ENCODE measurements at regions not wholly inside any gene's neighbourhood (a gene's known extent, or its start where the extent isn't known, plus 50 kb on each side); places are given as distances from the start of the nearest gene placed in this dataset.
"Not testable (repeated sequence)": the region's sequence is repeated elsewhere in the genome, so short reads cannot be mapped to it uniquely, and the experiment has no call there.

- no peak for DNase-seq
Observed at GRCh38 chr5:39526914-39527477, 102.2 kb upstream of the DAB2 start.

- not testable (repeated sequence) for DNase-seq
Observed at GRCh38 chr5:39525781-39526180, 101.0 kb upstream of the DAB2 start.

DNA sequence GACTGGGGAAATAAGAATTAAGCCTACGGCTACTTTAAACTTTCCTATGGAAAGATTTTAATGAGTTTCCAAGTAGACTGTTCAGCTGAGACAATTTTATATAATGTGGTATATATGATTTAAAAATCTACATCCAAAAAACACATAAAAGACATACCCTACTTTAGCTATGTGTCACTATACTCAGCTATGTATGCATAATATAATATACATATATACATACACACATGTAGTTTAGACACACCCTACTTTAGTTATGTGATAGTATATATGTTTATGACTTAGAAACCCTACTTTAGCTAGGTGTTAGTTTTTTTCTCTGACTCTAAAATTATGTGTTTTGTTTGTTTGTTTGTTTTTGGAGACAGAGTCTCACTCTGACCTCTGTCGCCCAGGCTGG, 100.5 kb upstream of the DAB2 start:
- no peak for DNase-seq

DNA sequence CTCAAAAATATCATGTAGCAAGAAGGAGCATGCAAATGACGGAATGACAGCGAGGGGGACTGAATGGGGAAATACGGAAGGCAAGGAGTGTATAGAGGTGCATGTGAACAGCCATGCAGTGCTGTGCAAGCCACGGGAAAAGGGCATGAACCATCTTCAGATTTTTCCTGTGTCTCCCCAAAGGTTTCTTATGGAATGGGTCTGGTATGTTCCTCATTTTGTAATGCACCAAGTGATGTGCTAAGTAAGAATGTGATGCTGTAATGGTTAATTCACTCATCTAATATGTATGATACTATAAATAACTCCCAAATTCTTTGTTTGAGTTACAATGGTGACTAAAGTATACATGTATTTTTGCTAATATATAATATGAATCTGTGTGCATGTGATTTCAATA, 99.0 kb upstream of the DAB2 start:
- no peak for DNase-seq

DNA sequence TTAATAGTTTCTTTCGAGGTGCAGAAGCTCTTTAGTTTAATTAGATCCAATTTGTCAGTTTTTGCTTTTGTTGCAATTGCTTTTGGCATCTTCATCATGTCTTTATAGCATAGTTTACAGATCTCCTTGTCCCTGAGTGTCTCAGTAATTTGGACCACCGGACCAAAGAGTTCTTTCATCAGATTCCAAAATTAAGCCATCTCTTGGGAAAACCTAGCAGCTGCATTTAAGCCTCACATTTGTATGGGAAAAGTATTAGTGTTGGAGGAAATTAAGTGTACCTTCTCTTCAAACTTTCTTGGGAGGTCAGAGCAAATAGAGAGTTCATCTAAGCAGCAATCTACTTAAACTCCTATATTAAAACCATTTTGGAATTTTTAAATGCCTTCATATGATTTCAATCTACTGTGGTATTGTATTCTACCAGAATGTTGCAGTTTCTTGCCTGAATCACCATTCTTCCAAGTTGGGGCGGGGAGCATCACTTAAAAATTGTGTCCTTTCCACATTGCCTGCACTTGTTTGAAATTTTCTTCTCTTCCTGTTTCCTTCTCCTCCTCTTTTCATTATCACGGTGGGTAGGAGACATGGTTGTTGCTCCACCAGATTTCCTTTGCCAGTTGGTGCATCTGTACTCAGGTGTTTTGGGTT, 97.3 kb upstream of the DAB2 start:
- DNase-seq = no peak

- no peak for DNase-seq
Observed at GRCh38 chr5:39521098-39521860, 96.5 kb upstream of the DAB2 start.

DNA sequence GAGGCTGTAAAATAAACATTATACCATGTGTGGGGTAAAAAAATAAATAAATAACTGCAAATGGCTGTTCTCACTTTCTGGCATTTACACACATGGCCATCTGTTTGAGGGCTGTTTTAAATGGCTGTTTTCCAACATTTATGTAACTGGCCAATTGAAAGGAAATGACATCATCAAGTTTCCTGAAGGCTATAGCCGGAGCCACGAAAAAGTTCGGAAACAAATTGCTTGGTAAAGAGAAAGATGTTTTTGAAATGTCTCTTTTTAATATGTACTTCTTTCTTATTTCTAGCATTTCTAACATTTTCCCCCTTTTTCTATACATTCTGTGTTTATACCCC, 95.4 kb upstream of the DAB2 start:
- DNase-seq = no peak

DNA sequence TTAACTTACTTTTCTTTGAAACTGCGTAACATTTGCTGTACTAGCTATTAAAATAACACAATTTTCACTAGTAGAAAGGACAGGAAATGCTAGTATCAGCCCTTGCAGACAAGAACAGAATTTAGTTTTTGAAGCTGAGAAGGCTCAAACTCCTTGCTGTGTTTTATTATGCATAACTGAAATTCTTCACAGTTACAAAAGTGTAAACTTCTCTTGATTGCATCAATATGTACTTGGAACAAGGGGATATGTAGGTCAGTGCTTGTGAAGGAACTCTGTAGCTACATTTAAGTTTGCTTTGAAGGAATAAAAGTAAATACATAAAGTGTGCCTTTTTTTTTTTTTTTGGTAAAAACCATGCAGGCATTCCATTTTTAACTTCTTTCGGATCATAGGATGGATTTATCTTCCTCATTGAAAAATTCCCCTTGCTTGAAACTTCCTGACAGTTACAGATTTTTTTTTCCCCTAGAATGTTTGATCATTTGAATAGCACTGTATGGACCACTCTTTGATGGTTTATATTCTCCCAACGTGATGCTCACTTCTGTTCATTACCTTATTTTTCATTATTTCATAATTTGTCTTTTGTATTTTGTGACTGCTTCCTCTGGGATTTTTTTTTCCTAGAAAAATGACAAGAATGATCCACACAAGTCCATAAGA, 94.9 kb upstream of the DAB2 start:
- no peak for DNase-seq

DNA sequence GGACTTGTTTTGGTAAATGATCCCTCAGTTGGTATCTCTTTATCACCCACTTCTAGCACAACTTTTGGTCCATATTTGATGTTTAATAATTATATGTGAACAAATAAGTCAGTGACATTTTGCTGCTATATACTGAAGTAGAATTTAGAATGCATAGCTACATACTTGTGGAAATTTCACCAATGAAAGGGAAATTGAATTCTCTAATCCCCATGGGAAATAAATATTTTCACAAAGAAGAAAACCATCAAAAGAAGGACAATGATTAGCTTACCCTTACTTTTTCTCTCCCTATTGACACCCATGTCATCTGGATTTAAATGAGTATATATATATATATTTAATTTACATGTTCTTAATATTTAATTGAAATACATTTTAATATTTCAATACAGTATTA, 94.3 kb upstream of the DAB2 start:
- no peak for DNase-seq

DNA sequence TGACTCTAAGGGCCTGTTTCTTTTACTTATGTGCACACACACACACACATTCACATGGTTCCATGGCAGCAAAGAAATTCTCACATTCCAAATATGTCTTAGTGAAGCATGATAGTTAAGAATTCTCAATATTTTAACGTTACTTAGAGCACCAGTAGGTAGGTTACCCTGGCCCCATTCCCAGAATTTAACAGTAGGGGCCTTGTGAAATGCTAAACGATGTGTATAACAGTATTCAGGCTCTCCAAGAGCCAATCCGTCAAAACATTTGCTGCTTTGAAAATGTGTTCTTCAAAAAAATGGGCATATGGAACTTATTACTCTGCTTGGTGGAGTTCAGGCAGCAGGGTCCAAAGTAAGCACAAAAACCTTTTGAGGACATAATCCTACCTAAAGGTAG, 93.7 kb upstream of the DAB2 start:
- no peak for DNase-seq

GRCh38 chr5:39517800-39518199, 93.0 kb upstream of the DAB2 start:
- DNase-seq = no peak

DNA sequence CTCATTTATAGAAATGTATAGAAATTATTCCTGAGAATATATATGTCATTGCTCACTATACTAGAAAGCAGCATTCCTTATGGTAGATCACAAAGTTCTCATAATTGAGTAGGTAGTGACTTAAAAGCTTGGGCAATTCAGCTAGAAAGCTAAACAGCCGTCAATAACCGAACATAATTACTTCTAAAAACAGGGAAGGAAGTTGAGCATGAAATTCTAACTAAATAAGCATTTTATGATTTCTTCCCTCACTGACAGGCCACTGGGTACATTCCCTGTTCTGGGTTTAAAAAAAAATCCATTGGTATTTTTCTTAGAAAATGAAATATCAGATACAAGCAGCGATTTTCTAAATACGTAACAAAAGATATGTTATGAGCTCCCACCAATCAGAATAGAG, 91.1 kb upstream of the DAB2 start:
- no peak for DNase-seq

DNA sequence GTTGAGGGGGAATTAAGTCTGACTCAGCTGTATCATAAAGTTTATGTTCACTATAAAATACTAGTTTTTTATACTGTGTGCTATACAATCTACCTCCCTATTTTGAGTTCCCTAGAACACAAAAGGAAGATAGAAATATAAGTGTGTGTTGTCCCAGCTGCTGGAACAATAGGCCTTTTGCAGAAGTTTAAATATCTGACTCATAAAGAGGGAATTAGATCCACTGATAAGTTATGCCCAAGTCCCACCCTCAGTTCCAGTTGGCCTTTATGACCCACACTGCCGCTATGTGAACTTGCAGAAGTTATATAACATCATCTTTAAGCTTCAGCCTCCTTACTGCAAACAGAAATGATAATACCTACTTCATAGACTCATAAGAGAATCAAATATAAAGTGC, 88.5 kb upstream of the DAB2 start:
- no peak for DNase-seq

DNA sequence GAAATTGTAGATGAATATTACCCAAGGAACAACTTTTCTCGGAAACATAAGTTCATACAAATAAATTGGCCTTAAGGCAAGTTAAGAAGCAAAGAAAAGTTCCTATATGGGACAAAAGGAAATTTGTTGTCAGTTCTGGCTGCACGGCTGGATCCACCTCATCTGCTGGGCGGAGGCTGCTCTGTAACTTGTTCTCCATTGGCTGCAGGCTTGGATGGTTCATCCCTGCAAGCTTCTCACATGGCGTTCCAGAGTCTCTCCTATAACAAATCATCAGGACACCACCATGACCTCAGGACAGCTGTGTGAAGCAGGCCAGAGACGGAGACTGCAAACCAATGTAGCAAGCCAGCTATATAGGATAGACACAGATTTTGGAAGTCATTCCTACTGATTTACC, 81.4 kb upstream of the DAB2 start:
- no peak for DNase-seq

- DNase-seq = no peak
Observed at GRCh38 chr5:39505791-39506190, 81.0 kb upstream of the DAB2 start.

DNA sequence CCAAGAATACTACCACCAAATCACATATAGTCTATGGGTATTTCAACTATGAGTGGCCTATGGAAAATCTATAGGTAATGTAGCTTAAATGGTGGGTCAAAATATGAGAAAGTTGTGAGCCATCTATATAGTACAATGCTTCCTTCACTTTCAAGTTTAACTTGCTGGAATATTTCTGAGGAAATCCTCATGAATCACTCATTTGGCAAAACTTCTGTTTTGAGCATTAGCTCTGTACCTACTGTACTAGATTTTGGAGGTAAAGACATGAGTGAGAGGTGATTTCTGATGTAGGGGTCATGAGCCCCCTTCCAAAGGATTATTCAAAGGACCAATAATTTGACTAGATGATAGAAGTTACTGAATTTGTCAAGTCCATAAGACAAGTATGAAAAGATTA, 80.6 kb upstream of the DAB2 start:
- no peak for DNase-seq

- DNase-seq = no peak
Observed at GRCh38 chr5:39503155-39503554, 78.4 kb upstream of the DAB2 start.

DNA sequence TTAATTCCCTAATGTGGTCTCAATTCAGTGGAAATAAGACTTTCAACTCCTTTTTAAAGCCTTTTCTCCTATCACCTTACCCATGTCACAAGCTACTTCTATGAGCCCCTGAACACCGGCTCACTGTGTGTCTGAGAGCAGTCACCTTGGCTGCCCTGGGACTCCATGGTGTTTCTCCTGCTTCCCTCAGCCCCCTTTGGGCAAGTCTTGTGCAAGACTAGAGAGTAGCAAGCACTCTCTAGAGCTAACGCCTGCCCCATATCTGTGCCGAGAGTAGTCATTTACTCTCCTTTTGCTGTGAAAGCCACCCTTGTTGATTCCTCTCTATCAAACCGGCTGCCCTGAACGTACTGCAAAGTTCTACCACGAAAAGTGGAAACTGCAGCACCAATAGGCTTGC, 77.9 kb upstream of the DAB2 start:
- no peak for DNase-seq

DNA sequence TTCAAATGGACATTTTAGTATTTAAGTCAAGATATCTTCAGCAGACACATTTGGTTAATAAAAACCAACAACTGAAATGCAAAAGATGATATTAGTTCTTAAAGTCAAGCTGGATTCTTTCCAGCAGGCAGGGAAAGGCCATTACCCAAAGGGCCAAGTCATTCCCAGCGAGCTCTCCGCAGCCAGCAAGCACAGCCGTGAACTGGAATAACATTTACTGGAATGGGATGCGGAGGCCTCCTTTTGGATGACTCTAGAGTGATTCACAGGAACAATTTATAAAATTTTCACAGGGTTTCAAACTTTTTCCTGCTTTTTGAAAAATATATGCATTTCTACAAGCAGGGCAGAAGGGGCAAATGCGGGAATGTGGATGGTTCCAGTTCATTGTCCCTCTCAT, 76.6 kb upstream of the DAB2 start:
- no peak for DNase-seq

DNA sequence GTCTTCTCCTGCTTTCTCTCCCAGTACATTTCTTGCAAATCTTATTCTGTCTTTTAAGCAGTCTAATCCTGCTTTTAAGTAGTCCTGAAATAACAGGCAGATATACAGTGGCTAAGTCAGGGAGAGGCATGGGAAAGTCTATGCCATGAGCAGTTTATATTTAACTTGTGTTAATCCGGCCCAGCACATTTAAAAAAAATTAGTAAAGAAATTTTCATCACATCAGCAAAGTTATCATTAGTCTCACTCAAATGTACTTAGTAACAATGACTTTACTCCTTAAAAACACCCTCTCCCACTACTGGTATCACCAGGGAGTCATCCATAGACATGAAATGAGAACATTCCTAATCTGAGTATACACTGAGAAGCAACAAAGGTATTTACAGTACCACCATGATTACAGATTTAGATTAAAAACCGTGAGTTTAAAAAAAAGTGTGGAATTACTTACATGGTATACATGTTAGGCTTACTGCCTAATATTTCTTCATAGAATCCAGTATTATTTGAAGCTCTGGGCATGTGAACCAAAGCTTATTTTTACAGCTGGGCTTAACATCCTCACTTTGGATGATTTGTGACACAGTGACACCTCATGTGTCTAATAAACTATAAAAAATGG, 75.9 kb upstream of the DAB2 start:
- DNase-seq = no peak

GRCh38 chr5:39498278-39498952, 73.6 kb upstream of the DAB2 start:
- DNase-seq = no peak

- DNase-seq = no peak
Observed at GRCh38 chr5:39497322-39497721, 72.5 kb upstream of the DAB2 start.

DNA sequence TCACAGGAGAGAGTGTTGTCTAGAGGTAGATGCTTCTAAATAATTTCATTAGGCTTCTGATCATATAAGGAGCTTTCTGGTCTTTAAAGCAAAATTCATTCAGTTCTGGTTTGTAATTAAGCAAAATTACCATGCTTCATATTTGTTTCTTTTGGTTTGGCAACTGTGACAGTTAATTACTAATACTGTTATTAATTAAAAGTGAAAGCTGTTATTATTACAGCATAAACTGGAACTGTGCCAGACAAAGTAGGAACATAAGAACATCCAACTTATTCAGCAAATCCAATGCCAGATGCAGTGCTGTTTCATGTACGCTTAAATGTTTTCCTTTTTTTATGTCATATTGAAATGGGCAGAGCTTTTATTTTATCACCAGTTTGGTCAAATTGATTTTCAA, 70.4 kb upstream of the DAB2 start:
- DNase-seq = no peak
